BLaER1 (cell line): ENCODE measurements at regions not wholly inside any gene's neighbourhood (a gene's known extent, or its start where the extent isn't known, plus 50 kb on each side); places are given as distances from the start of the nearest gene placed in this dataset.

ENCODE experiments used
- H3K27ac ChIP-seq: shearing (Covaris generic); formaldehyde crosslinking; 2 replicates; pipeline ENCODE4 v1.8.1; 2022
- H3K27me3 ChIP-seq: shearing (Covaris generic); formaldehyde crosslinking; 2 replicates; pipeline ENCODE4 v1.8.1; 2022
- H3K36me3 ChIP-seq: shearing (Covaris generic); formaldehyde crosslinking; 2 replicates; pipeline ENCODE4 v1.8.1; 2022
- H3K4me1 ChIP-seq: shearing (Covaris generic); formaldehyde crosslinking; 2 replicates; pipeline ENCODE4 v1.8.1; 2022
- H3K4me2 ChIP-seq: shearing (Covaris generic); formaldehyde crosslinking; 2 replicates; pipeline ENCODE4 v1.8.1; 2022
- H3K4me3 ChIP-seq: shearing (Covaris generic); formaldehyde crosslinking; 2 replicates; pipeline ENCODE4 v1.8.1; 2022
- H3K9ac ChIP-seq: shearing (Covaris generic); formaldehyde crosslinking; 2 replicates; pipeline ENCODE4 v1.8.1; 2022
- H3K9me3 ChIP-seq: shearing (Covaris generic); formaldehyde crosslinking; 2 replicates; pipeline ENCODE4 v1.8.1; 2022
- H4K20me1 ChIP-seq: shearing (Covaris generic); formaldehyde crosslinking; 2 replicates; pipeline ENCODE4 v1.8.1; 2022
- Cebpa-rat ChIP-seq: shearing (Covaris generic); IDR thresholded peaks from 2 replicates; pipeline ENCODE4 v1.8.1; 2022

- H3K27me3 ChIP-seq: no peaks in the 10 kb centered on the region
Observed at GRCh38 chr18:77897606-77898005, 648.0 kb downstream of the GALR1 start.

GRCh38 chr18:77899972-77900754 lies 650.5 kb downstream of the GALR1 start:
- no peak overlapping the region for H3K9ac ChIP-seq
- no peak overlapping the region for H3K4me2 ChIP-seq
- H3K27me3 ChIP-seq: no peaks in the 10 kb centered on the region
- peaks cover 6% of the 10 kb centered on the region; the same call in 1 of the 2 replicates for H3K9me3 ChIP-seq
- TF ChIP-seq Cebpa-rat: no peak
- H3K27ac ChIP-seq: no peak overlapping the region
- no peaks in the 10 kb centered on the region for H3K4me1 ChIP-seq
- no peak overlapping the region for H3K4me3 ChIP-seq
- no peaks in the 10 kb centered on the region for H3K36me3 ChIP-seq
- no peaks in the 10 kb centered on the region for H4K20me1 ChIP-seq

More at GRCh38 chr18:77897606-77898005, 648.0 kb downstream of the GALR1 start:
- Histone ChIP-seq H3K9me3 (peaks cover 6% of the 10 kb centered on the region; the same call in 1 of the 2 replicates), H3K4me2 (no peak overlapping the region), H3K9ac (no peak overlapping the region), H3K4me1 (no peaks in the 10 kb centered on the region), H3K4me3 (no peak overlapping the region), H4K20me1 (no peaks in the 10 kb centered on the region), H3K36me3 (no peaks in the 10 kb centered on the region), H3K27ac (no peak overlapping the region)
- TF ChIP-seq Cebpa-rat: no peak

GRCh38 chr18:77905011-77905410 lies 655.4 kb downstream of the GALR1 start:
- H3K9me3 ChIP-seq: peaks cover 2% of the 10 kb centered on the region; the same call in 1 of the 2 replicates
- no peak overlapping the region for H3K4me2 ChIP-seq
- TF ChIP-seq Cebpa-rat: no peak

GRCh38 chr18:77905449-77906055 lies 655.9 kb downstream of the GALR1 start:
- Histone ChIP-seq H3K9me3 (no peaks in the 10 kb centered on the region), H4K20me1 (no peaks in the 10 kb centered on the region), H3K27me3 (no peaks in the 10 kb centered on the region)

More at GRCh38 chr18:77905011-77905410, 655.4 kb downstream of the GALR1 start:
- no peaks in the 10 kb centered on the region for H3K36me3 ChIP-seq
- H3K9ac ChIP-seq: no peak overlapping the region
- H4K20me1 ChIP-seq: no peaks in the 10 kb centered on the region
- no peaks in the 10 kb centered on the region for H3K27me3 ChIP-seq
- no peak overlapping the region for H3K27ac ChIP-seq
- no peak overlapping the region for H3K4me3 ChIP-seq
- no peaks in the 10 kb centered on the region for H3K4me1 ChIP-seq

GRCh38 chr18:77906103-77906892 lies 656.6 kb downstream of the GALR1 start:
- H3K4me3 ChIP-seq: no peak overlapping the region
- H3K36me3 ChIP-seq: no peaks in the 10 kb centered on the region
- no peaks in the 10 kb centered on the region for H3K4me1 ChIP-seq
- H3K9ac ChIP-seq: no peak overlapping the region
- no peaks in the 10 kb centered on the region for H4K20me1 ChIP-seq
- H3K4me2 ChIP-seq: no peak overlapping the region
- no peak overlapping the region for H3K27ac ChIP-seq
- H3K27me3 ChIP-seq: no peaks in the 10 kb centered on the region
- H3K9me3 ChIP-seq: no peaks in the 10 kb centered on the region
- no peak for TF ChIP-seq Cebpa-rat

More at GRCh38 chr18:77905449-77906055, 655.9 kb downstream of the GALR1 start:
- H3K4me1 ChIP-seq: no peaks in the 10 kb centered on the region
- H3K9ac ChIP-seq: no peak overlapping the region
- no peak for TF ChIP-seq Cebpa-rat
- no peak overlapping the region for H3K27ac ChIP-seq
- H3K4me3 ChIP-seq: no peak overlapping the region
- H3K36me3 ChIP-seq: no peaks in the 10 kb centered on the region
- H3K4me2 ChIP-seq: no peak overlapping the region

- TF ChIP-seq Cebpa-rat: no peak
- H3K4me2 ChIP-seq: no peak overlapping the region
- no peaks in the 10 kb centered on the region for H4K20me1 ChIP-seq
- no peaks in the 10 kb centered on the region for H3K9me3 ChIP-seq
- H3K4me3 ChIP-seq: no peak overlapping the region
- no peaks in the 10 kb centered on the region for H3K36me3 ChIP-seq
- H3K27me3 ChIP-seq: no peaks in the 10 kb centered on the region
- no peak overlapping the region for H3K27ac ChIP-seq
- no peak overlapping the region for H3K9ac ChIP-seq
- no peaks in the 10 kb centered on the region for H3K4me1 ChIP-seq
Observed at GRCh38 chr18:77910347-77910746, 660.7 kb downstream of the GALR1 start.

GRCh38 chr18:77911971-77912605 lies 662.4 kb downstream of the GALR1 start:
- no peak overlapping the region for H3K4me3 ChIP-seq
- H3K27ac ChIP-seq: no peak overlapping the region
- H3K4me1 ChIP-seq: no peaks in the 10 kb centered on the region
- H3K36me3 ChIP-seq: no peaks in the 10 kb centered on the region
- H3K4me2 ChIP-seq: no peak overlapping the region
- H3K27me3 ChIP-seq: no peaks in the 10 kb centered on the region
- no peaks in the 10 kb centered on the region for H3K9me3 ChIP-seq
- no peak for TF ChIP-seq Cebpa-rat
- H4K20me1 ChIP-seq: no peaks in the 10 kb centered on the region
- H3K9ac ChIP-seq: no peak overlapping the region

- Histone ChIP-seq H3K27me3 (no peaks in the 10 kb centered on the region), H4K20me1 (no peaks in the 10 kb centered on the region), H3K4me3 (no peak overlapping the region), H3K4me2 (no peak overlapping the region), H3K9me3 (no peaks in the 10 kb centered on the region), H3K36me3 (no peaks in the 10 kb centered on the region), H3K27ac (no peak overlapping the region), H3K4me1 (no peaks in the 10 kb centered on the region), H3K9ac (no peak overlapping the region)
- no peak for TF ChIP-seq Cebpa-rat
Observed at GRCh38 chr18:77918730-77919129, 669.1 kb downstream of the GALR1 start.

- Histone ChIP-seq H3K4me2 (no peak overlapping the region), H4K20me1 (no peaks in the 10 kb centered on the region), H3K4me1 (no peaks in the 10 kb centered on the region), H3K36me3 (no peaks in the 10 kb centered on the region), H3K27me3 (no peaks in the 10 kb centered on the region), H3K9me3 (no peaks in the 10 kb centered on the region), H3K4me3 (no peak overlapping the region), H3K9ac (no peak overlapping the region), H3K27ac (no peak overlapping the region)
- no peak for TF ChIP-seq Cebpa-rat
Observed at GRCh38 chr18:77919923-77920322, 670.3 kb downstream of the GALR1 start.
